DND-41 (cell line): ENCODE measurements at regions not wholly inside any gene's neighbourhood (a gene's known extent, or its start where the extent isn't known, plus 50 kb on each side); places are given as distances from the start of the nearest gene placed in this dataset.

Experiments
- ATAC-seq: fragments of 200-7000 bp; cut with Tn5 transposase; 3 replicates; pipeline ENCODE4 v1.9.1; 2021; ENCODE audit warnings: low read depth; ENCODE audit not compliant: insufficient read depth
- DNase-seq: peaks from one replicate; pipeline ENCODE4 v3.0.0-alpha.2; 2020
- H2AFZ ChIP-seq: 2 replicates; pipeline ENCODE4 v1.6.0; 2012; ENCODE audit warnings: low read depth, low read length
- H3K27ac ChIP-seq: 2 replicates; pipeline ENCODE4 v1.5.1; 2012; ENCODE audit warnings: low read length, inconsistent platforms
- H3K27me3 ChIP-seq: fragments of 200-600 bp; sonication (generic); 2 replicates; pipeline ENCODE4 v1.6.0; 2012; ENCODE audit warnings: low read length, mild to moderate bottlenecking, inconsistent platforms; ENCODE audit not compliant: insufficient read depth, poor library complexity
- H3K36me3 ChIP-seq: 2 replicates; pipeline ENCODE4 v1.5.1; 2012; ENCODE audit warnings: low read length, inconsistent platforms; ENCODE audit not compliant: insufficient read depth
- H3K4me1 ChIP-seq: 2 replicates; pipeline ENCODE4 v1.5.1; 2012; ENCODE audit warnings: mild to moderate bottlenecking, low read length; ENCODE audit not compliant: insufficient read depth
- H3K4me2 ChIP-seq: 2 replicates; pipeline ENCODE4 v1.6.0; 2012; ENCODE audit warnings: mild to moderate bottlenecking, moderate library complexity, low read length, inconsistent platforms; ENCODE audit not compliant: insufficient read depth
- H3K4me3 ChIP-seq, 2 experiments: fragments of 200-600 bp in 1 of 2; shearing (Covaris generic) in 1 of 2; 2 replicates each; pipeline ENCODE4 v1.5.1; 2012 to 2016; ENCODE audit warnings: inconsistent platforms in 2 of 2, low read length in 2 of 2, mild to moderate bottlenecking in 2 of 2, low read depth in 1 of 2, moderate library complexity in 1 of 2
- H3K79me2 ChIP-seq: 2 replicates; pipeline ENCODE4 v1.6.0; 2012; ENCODE audit warnings: low read length, inconsistent platforms; ENCODE audit not compliant: insufficient read depth
- H3K9ac ChIP-seq: 2 replicates; pipeline ENCODE4 v1.6.0; 2012; ENCODE audit warnings: low read depth, mild to moderate bottlenecking, inconsistent platforms, low read length, moderate library complexity
- H3K9me3 ChIP-seq: 2 replicates; pipeline ENCODE4 v1.5.1; 2012; ENCODE audit warnings: low read length, moderate library complexity, mild to moderate bottlenecking, inconsistent platforms; ENCODE audit not compliant: insufficient read depth, severe bottlenecking
- H4K20me1 ChIP-seq: 2 replicates; pipeline ENCODE4 v1.6.0; 2012; ENCODE audit warnings: low read length; ENCODE audit not compliant: insufficient read depth
- EZH2 ChIP-seq: IDR thresholded peaks from 3 replicates; pipeline ENCODE4 v1.6.1; 2012; ENCODE audit warnings: borderline replicate concordance, low read depth, mild to moderate bottlenecking, moderate library complexity, low read length, inconsistent platforms; ENCODE audit not compliant: severe bottlenecking
- TF ChIP-seq, protein P1 (sequence below): IDR thresholded peaks from 2 replicates; pipeline ENCODE4 v1.5.1; 2012; ENCODE audit warnings: borderline replicate concordance, low read length, moderate library complexity, mild to moderate bottlenecking; ENCODE audit not compliant: poor library complexity, severe bottlenecking; ENCODE audit errors: extremely low read depth

- Histone ChIP-seq H3K79me2 (no peaks in the 10 kb centered on the region), H3K9me3 (no peaks in the 10 kb centered on the region), H3K9ac (no peak overlapping the region), H2AFZ (no peak overlapping the region), H3K4me1 (no peaks in the 10 kb centered on the region), H3K4me3 (no peak overlapping the region), H4K20me1 (no peaks in the 10 kb centered on the region), H3K36me3 (no peaks in the 10 kb centered on the region), H3K4me2 (no peak overlapping the region), H3K27ac (no peak overlapping the region), H3K27me3 (no peaks in the 10 kb centered on the region)
- no peak for TF ChIP-seq EZH2
- TF ChIP-seq, protein P1, sequence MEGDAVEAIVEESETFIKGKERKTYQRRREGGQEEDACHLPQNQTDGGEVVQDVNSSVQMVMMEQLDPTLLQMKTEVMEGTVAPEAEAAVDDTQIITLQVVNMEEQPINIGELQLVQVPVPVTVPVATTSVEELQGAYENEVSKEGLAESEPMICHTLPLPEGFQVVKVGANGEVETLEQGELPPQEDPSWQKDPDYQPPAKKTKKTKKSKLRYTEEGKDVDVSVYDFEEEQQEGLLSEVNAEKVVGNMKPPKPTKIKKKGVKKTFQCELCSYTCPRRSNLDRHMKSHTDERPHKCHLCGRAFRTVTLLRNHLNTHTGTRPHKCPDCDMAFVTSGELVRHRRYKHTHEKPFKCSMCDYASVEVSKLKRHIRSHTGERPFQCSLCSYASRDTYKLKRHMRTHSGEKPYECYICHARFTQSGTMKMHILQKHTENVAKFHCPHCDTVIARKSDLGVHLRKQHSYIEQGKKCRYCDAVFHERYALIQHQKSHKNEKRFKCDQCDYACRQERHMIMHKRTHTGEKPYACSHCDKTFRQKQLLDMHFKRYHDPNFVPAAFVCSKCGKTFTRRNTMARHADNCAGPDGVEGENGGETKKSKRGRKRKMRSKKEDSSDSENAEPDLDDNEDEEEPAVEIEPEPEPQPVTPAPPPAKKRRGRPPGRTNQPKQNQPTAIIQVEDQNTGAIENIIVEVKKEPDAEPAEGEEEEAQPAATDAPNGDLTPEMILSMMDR, result no peak
- ATAC-seq (no peak), DNase-seq (no peak)
Observed at GRCh38 chr9:79170643-79171042, 401.1 kb upstream of the TLE4 start.

- H3K36me3 ChIP-seq, result no peaks in the 10 kb centered on the region
- H3K27me3 ChIP-seq, result no peaks in the 10 kb centered on the region
- DNase-seq (no peak), ATAC-seq (no peak)
- H4K20me1 ChIP-seq, result no peaks in the 10 kb centered on the region
- no peaks in the 10 kb centered on the region for H3K9me3 ChIP-seq
- no peak overlapping the region for H3K4me3 ChIP-seq
- no peaks in the 10 kb centered on the region for H3K4me1 ChIP-seq
- H3K27ac ChIP-seq, result no peak overlapping the region
- H3K79me2 ChIP-seq, result no peaks in the 10 kb centered on the region
- TF ChIP-seq, protein P1, result no peak
- TF ChIP-seq EZH2, result no peak
- no peak overlapping the region for H3K4me2 ChIP-seq
- H2AFZ ChIP-seq, result no peak overlapping the region
- H3K9ac ChIP-seq, result no peak overlapping the region
Observed at GRCh38 chr9:79173932-79174331, 397.8 kb upstream of the TLE4 start.

DNA sequence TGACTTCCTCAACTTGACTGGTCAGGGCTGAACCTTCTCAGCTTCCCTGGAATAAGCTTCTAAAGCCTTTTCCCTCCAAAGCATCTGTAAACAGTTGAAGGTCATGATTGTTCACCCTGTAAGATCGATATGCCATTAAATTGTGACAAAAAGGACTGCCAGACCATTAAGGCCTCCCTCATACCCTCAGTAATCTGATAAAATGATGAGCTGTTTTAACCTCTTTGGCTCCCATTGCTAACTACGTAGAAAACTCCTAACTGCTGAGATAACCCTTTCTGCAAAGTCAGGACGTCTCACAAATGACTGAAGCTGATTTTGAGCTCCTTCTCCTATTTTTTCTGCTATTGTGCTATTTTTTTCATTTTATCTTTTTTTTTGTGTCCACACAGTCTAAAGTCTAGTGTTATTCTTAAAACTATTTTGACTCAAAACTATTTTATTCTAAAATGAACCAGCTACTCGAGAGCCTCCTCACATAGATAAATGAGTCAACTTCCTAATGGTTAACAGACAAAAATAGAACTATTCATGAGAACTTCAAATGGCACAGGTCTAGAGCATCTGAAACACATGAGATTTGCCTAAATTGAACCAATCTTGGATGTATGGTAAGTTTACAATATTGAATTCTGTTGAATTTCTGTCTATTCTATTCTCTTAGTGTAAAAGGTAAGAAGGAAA is 395.6 kb upstream of the TLE4 start:
- Histone ChIP-seq H3K4me2 (no peak overlapping the region), H3K4me1 (no peaks in the 10 kb centered on the region), H3K9me3 (no peaks in the 10 kb centered on the region), H3K4me3 (no peak overlapping the region), H2AFZ (no peak overlapping the region), H3K79me2 (no peaks in the 10 kb centered on the region), H3K9ac (no peak overlapping the region), H4K20me1 (no peaks in the 10 kb centered on the region), H3K27me3 (no peaks in the 10 kb centered on the region), H3K27ac (no peak overlapping the region), H3K36me3 (no peaks in the 10 kb centered on the region)
- DNase-seq (no peak), ATAC-seq (no peak)
- TF ChIP-seq EZH2, result no peak
- TF ChIP-seq, protein P1, result no peak

DNA sequence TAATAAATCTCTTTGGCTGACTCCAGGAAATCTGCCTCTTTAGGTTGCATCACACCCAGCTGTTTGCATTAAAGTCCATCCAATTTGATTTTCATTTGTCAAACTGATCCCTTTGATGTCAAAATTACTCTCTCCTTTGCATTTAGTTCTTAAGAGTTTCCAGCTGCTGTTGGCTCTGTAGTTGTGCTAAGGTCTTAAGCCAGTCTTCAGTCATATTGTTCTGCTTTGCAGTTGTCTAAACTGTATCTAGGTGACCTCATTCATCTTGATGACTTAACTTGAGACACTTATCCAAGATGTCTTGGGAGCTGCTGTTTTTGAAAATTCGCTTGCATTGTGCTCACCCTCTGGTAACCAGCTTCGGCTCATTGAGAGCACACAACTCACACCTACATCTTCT is 386.9 kb upstream of the TLE4 start:
- H4K20me1 ChIP-seq, result no peaks in the 10 kb centered on the region
- no peaks in the 10 kb centered on the region for H3K79me2 ChIP-seq
- ATAC-seq, result no peak
- no peaks in the 10 kb centered on the region for H3K27me3 ChIP-seq
- no peak overlapping the region for H3K4me3 ChIP-seq
- H3K27ac ChIP-seq, result no peak overlapping the region
- H3K4me1 ChIP-seq, result no peaks in the 10 kb centered on the region
- no peaks in the 10 kb centered on the region for H3K9me3 ChIP-seq
- DNase-seq, result no peak
- no peak overlapping the region for H2AFZ ChIP-seq
- H3K4me2 ChIP-seq, result no peak overlapping the region
- no peak overlapping the region for H3K9ac ChIP-seq
- no peaks in the 10 kb centered on the region for H3K36me3 ChIP-seq
- TF ChIP-seq, protein P1, result no peak
- no peak for TF ChIP-seq EZH2
